ENCODE measurements at regions not wholly inside any gene's neighbourhood (a gene's known extent, or its start where the extent isn't known, plus 50 kb on each side); places are given as distances from the start of the nearest gene placed in this dataset.
"Not testable (repeated sequence)": the region's sequence is repeated elsewhere in the genome, so short reads cannot be mapped to it uniquely, and the experiment has no call there.

DNA sequence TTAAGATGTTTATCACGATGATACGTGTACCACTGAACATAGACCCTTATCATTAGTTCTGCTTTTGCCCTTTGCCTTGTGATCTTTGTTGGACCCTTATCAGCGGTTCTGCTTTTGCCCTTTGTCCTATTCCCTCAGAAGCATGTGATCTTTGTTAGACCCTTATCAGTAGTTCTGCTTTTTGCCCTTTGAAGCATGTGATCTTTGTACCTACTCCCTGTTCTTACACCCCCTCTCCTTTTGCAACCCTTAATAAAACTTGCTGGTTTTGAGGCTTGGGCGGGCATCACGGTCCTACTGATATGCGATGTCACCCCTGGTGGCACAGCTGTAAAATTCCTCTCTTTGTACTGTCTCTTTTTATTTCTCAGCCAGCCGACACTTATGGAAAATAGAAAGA lies 117.0 kb downstream of the SDHAF3 start:
- DNase-seq (ENCODE audit: low read depth, low spot score); H3K4me3 ChIP-seq; H3K27me3 ChIP-seq (replicated peaks in 1 of 2; ENCODE audit: control insufficient read depth in 2 of 2, insufficient read depth in 2 of 2, low read length in 1 of 2); FAIRE-seq; H3K4me2 ChIP-seq (ENCODE audit: control insufficient read depth, insufficient read depth); H3K36me3 ChIP-seq (ENCODE audit: control insufficient read depth in 2 of 2, insufficient read depth in 2 of 2, low read length in 1 of 2); in situ Hi-C loops (cut with MboI); H3K27ac ChIP-seq (ENCODE audit: control insufficient read depth, insufficient read depth); BruUV-seq (replicated peaks); intact Hi-C loops (cut with micrococcal nuclease; ENCODE audit: unreplicated experiment); H3K79me2 ChIP-seq (ENCODE audit: control insufficient read depth, insufficient read depth, low read length); ATAC-seq; RAD21 ChIA-PET (ENCODE audit: unreplicated experiment); H3K4me1 ChIP-seq (ENCODE audit: control insufficient read depth, insufficient read depth, low read length); H4K20me1 ChIP-seq (ENCODE audit: control insufficient read depth, insufficient read depth); POLR2A ChIA-PET; CTCF ChIA-PET; H3K9ac ChIP-seq (ENCODE audit: control insufficient read depth, insufficient read depth, low read length); H2AFZ ChIP-seq (ENCODE audit: control insufficient read depth, low read depth, low read length); H3K9me3 ChIP-seq (replicated peaks; ENCODE audit: control insufficient read depth, insufficient read depth, low read length): not testable (repeated sequence)
- WGBS (ENCODE audit: insufficient coverage, insufficient replicate concordance, low lambda C conversion rate, missing lambda C conversion rate) = 33% methylated on average over 7 of the region's 7 CpGs
- SMC1A ChIA-PET (ENCODE audit: uncharacterized antibody, unreplicated experiment) = interaction anchor here (0.6 kb wide), 1 partner anchor 1664 kb away, joined by 3 read pairs; no protein-coding TSS in a partner anchor

GRCh38 chr7:97246317-97246716 lies 128.8 kb downstream of the SDHAF3 start:
- ChIA-PET SMC1A (ENCODE audit: uncharacterized antibody, unreplicated experiment) (no interaction called here), CTCF (no interaction called here), POLR2A (interaction anchor here (0.5 kb wide), 1 partner anchor 28 kb away, joined by 3 read pairs; no protein-coding TSS in a partner anchor), RAD21 (ENCODE audit: unreplicated experiment) (no interaction called here)
- no peak for TF ChIP-seq FOXK2 (IDR thresholded peaks at IDR 0.05)
- TF ChIP-seq SIX5 (IDR thresholded peaks at IDR 0.05; ENCODE audit: low read depth, low read length, severe bottlenecking) = no peak
- no peak for TF ChIP-seq ZZZ3 (IDR thresholded peaks at IDR 0.05; ENCODE audit: control insufficient read depth, insufficient read length, low read depth)
- Histone ChIP-seq H3K36me3 (ENCODE audit: control insufficient read depth in 2 of 2, insufficient read depth in 2 of 2, low read length in 1 of 2) (no peaks in the 10 kb centered on the region), H3K4me1 (ENCODE audit: control insufficient read depth, insufficient read depth, low read length) (no peaks in the 10 kb centered on the region), H3K27me3 (replicated peaks in 1 of 2; ENCODE audit: control insufficient read depth in 2 of 2, insufficient read depth in 2 of 2, low read length in 1 of 2) (no peaks in the 10 kb centered on the region), H4K20me1 (ENCODE audit: control insufficient read depth, insufficient read depth) (no peaks in the 10 kb centered on the region), H2AFZ (ENCODE audit: control insufficient read depth, low read depth, low read length) (no peak overlapping the region), H3K27ac (ENCODE audit: control insufficient read depth, insufficient read depth) (no peak overlapping the region), H3K4me2 (ENCODE audit: control insufficient read depth, insufficient read depth) (no peak overlapping the region), H3K4me3 (no peak overlapping the region), H3K79me2 (ENCODE audit: control insufficient read depth, insufficient read depth, low read length) (no peaks in the 10 kb centered on the region), H3K9me3 (replicated peaks; ENCODE audit: control insufficient read depth, insufficient read depth, low read length) (no peaks in the 10 kb centered on the region), H3K9ac (ENCODE audit: control insufficient read depth, insufficient read depth, low read length) (no peak overlapping the region)
- in situ Hi-C loops (cut with MboI) (no loop called here), intact Hi-C loops (cut with micrococcal nuclease; ENCODE audit: unreplicated experiment) (no loop called here)
- DNase-seq (ENCODE audit: low read depth, low spot score) (no peak), FAIRE-seq (no peak), ATAC-seq (no peak)
- no TSS peak for BruUV-seq (replicated peaks)
- 6% methylated on average over 2 of the region's 2 CpGs for WGBS (ENCODE audit: insufficient coverage, insufficient replicate concordance, low lambda C conversion rate, missing lambda C conversion rate)

DNA sequence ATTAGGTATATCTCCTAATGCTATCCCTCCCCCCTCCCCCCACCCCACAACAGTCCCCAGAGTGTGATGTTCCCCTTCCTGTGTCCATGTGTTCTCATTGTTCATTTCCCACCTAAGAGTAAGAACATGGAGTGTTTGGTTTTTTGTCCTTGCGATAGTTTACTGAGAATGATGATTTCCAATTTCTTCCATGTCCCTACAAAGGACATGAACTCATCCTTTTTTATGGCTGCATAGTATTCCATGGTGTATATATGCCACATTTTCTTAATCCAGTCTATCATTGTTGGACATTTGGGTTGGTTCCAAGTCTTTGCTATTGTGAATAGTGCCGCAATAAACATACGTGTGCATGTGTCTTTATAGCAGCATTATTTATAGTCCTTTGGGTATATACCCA lies 140.7 kb downstream of the SDHAF3 start:
- H3K36me3 ChIP-seq (ENCODE audit: control insufficient read depth in 2 of 2, insufficient read depth in 2 of 2, low read length in 1 of 2); H3K27ac ChIP-seq (ENCODE audit: control insufficient read depth, insufficient read depth); BruUV-seq (replicated peaks); H4K20me1 ChIP-seq (ENCODE audit: control insufficient read depth, insufficient read depth); H3K4me2 ChIP-seq (ENCODE audit: control insufficient read depth, insufficient read depth); ATAC-seq; RAD21 ChIA-PET (ENCODE audit: unreplicated experiment); CTCF ChIA-PET; H3K9ac ChIP-seq (ENCODE audit: control insufficient read depth, insufficient read depth, low read length); H3K4me1 ChIP-seq (ENCODE audit: control insufficient read depth, insufficient read depth, low read length); SMC1A ChIA-PET (ENCODE audit: uncharacterized antibody, unreplicated experiment); POLR2A ChIA-PET; H3K79me2 ChIP-seq (ENCODE audit: control insufficient read depth, insufficient read depth, low read length); in situ Hi-C loops (cut with MboI); H2AFZ ChIP-seq (ENCODE audit: control insufficient read depth, low read depth, low read length); H3K4me3 ChIP-seq; DNase-seq (ENCODE audit: low read depth, low spot score); intact Hi-C loops (cut with micrococcal nuclease; ENCODE audit: unreplicated experiment); H3K27me3 ChIP-seq (replicated peaks in 1 of 2; ENCODE audit: control insufficient read depth in 2 of 2, insufficient read depth in 2 of 2, low read length in 1 of 2); H3K9me3 ChIP-seq (replicated peaks; ENCODE audit: control insufficient read depth, insufficient read depth, low read length); FAIRE-seq: not testable (repeated sequence)
- 57% methylated on average over 1 of the region's 3 CpGs for WGBS (ENCODE audit: insufficient coverage, insufficient replicate concordance, low lambda C conversion rate, missing lambda C conversion rate)

Data from GM12878 (cell line).